Heart left ventricle (tissue), 13 donors: ENCODE measurements at regions not wholly inside any gene's neighbourhood (a gene's known extent, or its start where the extent isn't known, plus 50 kb on each side); places are given as distances from the start of the nearest gene placed in this dataset.

Source experiments
- CTCF ChIP-seq, 12 donors: fragments of 200-600 bp; sonication (generic) in 4 of 12; IDR thresholded peaks; one replicate each; pipeline versions ENCODE4 v1.5.0 to v1.8.0; 2018 to 2022; ENCODE audit warnings: antibody characterized with exemption in 12 of 12, mild to moderate bottlenecking in 5 of 12
- POLR2A ChIP-seq, 2 donors: fragments of 450-650 bp; IDR thresholded peaks; one replicate each; pipeline ENCODE4 v1.6.1; 2017; ENCODE audit warnings: antibody characterized with exemption in 2 of 2, mild to moderate bottlenecking in 2 of 2, moderate library complexity in 2 of 2
- donor health status: ischemic (EF 13 %, LVEDD 7.1; RV severe dilation, severe dysfunction).
- donor health status: DM: no; HTN: yes; CAD: no.
- donor health status: DM: no; HTN: no; CAD: no.
- donor health status: ischemic (EF 25% LVEDD 6.9; RV normal size, moderate dysfunction).
- donor health status: ischemic (EF 25% LVEDD 5.7; RV mildly dilated, moderate dysfunction).
- donor health status: ischemic (EF 35%, LVEDD 5.7; RV mildly dilated, moderate dysfunction).
- donor health status: nonischemic (EF 11% LVEDD 7.7; RV severe dilation, severe dysfunction).
- donor health status: DM: yes; HTN: yes; CAD: no.
- donor health status: PGD.
- donor health status: ischemic (EF 29% LVEDD 5.4; RV normal size, mild dysfunction).
- donor health status: nonischemic (EF 23%, LVEDD 6.1; RV moderate dilation, normal function).

DNA sequence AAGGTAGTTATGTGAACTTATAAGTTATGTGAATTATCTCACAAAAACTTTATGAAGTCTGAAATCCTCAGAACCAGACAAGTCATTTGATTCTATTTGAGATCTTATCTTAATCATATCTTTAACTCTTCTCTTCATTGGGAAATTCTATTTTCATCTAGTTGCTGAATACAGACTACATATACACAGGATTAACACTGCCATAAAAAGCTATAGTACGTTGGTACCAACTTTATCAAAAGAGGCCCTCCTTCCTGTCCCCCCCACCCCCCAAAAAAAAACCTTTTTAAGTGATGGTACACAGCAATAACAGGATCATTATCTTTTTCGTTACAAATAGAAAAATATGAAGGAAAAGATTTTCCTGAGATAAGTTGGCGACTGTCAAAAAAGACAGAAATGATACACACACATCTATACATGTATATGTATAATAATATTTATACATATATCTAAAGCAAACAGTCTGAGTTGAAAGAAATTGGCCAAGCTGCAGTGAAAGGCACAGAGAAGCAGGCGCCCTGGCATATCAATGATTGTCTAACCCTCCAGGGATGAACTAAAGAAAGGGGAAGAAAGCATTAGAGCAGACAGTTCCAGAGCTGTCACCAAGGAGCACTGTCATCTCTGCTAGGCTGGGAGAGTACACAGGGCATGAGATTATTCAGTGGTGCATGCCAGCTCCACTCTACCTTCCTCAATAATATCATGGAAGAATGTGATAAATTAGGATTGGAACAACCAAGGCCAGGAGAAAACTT lies 116.7 kb downstream of the KLF12 start:
- TF ChIP-seq CTCF (IDR thresholded peaks at IDR 0.05) (no peak), POLR2A (IDR thresholded peaks at IDR 0.05) (no peak)
